GM10847 (cell line): ENCODE measurements at regions not wholly inside any gene's neighbourhood (a gene's known extent, or its start where the extent isn't known, plus 50 kb on each side); places are given as distances from the start of the nearest gene placed in this dataset.

ENCODE experiments used
- POLR2A ChIP-seq: IDR thresholded peaks from 2 replicates; pipeline ENCODE4 v1.6.1; 2011; ENCODE audit not compliant: insufficient read length; ENCODE audit errors: extremely low read depth

- TF ChIP-seq POLR2A = no peak
These were observed 598.1 kb downstream of the RNF144A start for GRCh38 chr2:7515327-7515726.

- TF ChIP-seq POLR2A = no peak
These were observed 599.4 kb downstream of the RNF144A start for GRCh38 chr2:7516484-7517063.

- TF ChIP-seq POLR2A = no peak
These were observed 599.9 kb downstream of the RNF144A start for GRCh38 chr2:7517088-7517487.

GRCh38 chr2:7517851-7518250, 600.6 kb downstream of the RNF144A start:
- no peak for TF ChIP-seq POLR2A

- TF ChIP-seq POLR2A = no peak
These were observed 606.4 kb downstream of the RNF144A start for GRCh38 chr2:7523481-7524120.

GRCh38 chr2:7524195-7524594, 607.0 kb downstream of the RNF144A start:
- no peak for TF ChIP-seq POLR2A

- TF ChIP-seq POLR2A = no peak
These were observed 608.5 kb downstream of the RNF144A start for GRCh38 chr2:7525746-7526145.

GRCh38 chr2:7527165-7527722, 610.0 kb downstream of the RNF144A start:
- no peak for TF ChIP-seq POLR2A

- no peak for TF ChIP-seq POLR2A
These were observed 612.8 kb downstream of the RNF144A start for GRCh38 chr2:7530001-7530400.

- TF ChIP-seq POLR2A = no peak
These were observed 621.9 kb downstream of the RNF144A start for GRCh38 chr2:7539077-7539476.

- no peak for TF ChIP-seq POLR2A
These were observed 622.5 kb downstream of the RNF144A start for GRCh38 chr2:7539760-7540159.

GRCh38 chr2:7552825-7553570, 635.8 kb downstream of the RNF144A start:
- TF ChIP-seq POLR2A = no peak

GRCh38 chr2:7555260-7555659, 638.0 kb downstream of the RNF144A start:
- TF ChIP-seq POLR2A = no peak

- no peak for TF ChIP-seq POLR2A
These were observed 640.2 kb downstream of the RNF144A start for GRCh38 chr2:7557376-7557775.

GRCh38 chr2:7559791-7560190, 642.6 kb downstream of the RNF144A start:
- TF ChIP-seq POLR2A = no peak

GRCh38 chr2:7566382-7566881, 649.2 kb downstream of the RNF144A start:
- no peak for TF ChIP-seq POLR2A
